ENCODE measurements at regions not wholly inside any gene's neighbourhood (a gene's known extent, or its start where the extent isn't known, plus 50 kb on each side); places are given as distances from the start of the nearest gene placed in this dataset.

DNA sequence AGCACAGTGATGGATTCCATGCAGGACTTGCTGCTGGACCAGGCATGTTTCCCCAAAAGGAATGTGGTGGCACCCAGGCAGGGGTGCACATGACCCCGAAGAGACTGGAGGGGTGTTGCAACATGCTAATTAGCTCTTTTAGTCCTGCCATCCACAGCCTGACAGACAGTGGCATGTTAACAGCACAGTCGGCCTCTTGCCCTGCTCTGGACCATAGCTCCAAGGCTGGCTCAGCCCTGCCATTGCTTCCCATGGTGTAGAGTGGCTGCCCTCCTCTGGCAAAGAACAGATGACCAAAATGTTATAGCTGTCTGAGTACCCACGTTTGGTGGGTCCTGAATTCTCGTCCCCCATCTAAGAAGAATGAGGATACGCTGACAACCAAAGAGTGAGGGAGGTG, 736.4 kb upstream of the PTPRD start:
- DNase-seq (ENCODE audit: low spot score), result no peak
- Mint-ChIP-seq H3K4me3 (ENCODE audit: unreplicated experiment) (no peak overlapping the region), H3K27ac (ENCODE audit: unreplicated experiment) (no peak overlapping the region), H3K36me3 (ENCODE audit: low read depth, unreplicated experiment) (no peaks in the 10 kb centered on the region), H3K4me1 (ENCODE audit: unreplicated experiment) (no peaks in the 10 kb centered on the region), H3K27me3 (ENCODE audit: unreplicated experiment) (no peaks in the 10 kb centered on the region), H3K9me3 (ENCODE audit: unreplicated experiment) (no peaks in the 10 kb centered on the region)
- no peak for TF ChIP-seq CTCF (IDR thresholded peaks at IDR 0.05; ENCODE audit: unreplicated experiment)

DNA sequence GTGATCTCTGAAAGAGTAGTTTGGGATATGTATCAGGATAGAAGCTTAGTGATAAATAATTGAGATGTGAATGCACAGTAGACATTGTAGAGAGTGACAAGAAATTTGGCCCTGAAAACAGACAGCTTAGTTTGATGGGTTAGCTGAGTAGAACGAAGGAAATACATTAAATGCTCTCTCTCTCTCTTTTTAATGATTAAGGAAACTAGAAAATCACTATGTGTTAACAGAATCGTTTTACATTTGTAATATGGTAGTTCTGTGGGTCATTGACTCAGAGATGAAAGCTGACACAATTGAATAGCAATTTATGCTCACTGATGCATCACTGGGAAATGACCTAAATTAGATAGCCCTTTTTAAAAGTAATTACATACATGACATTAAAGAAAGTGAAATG, 739.8 kb upstream of the PTPRD start:
- H3K36me3 Mint-ChIP-seq (ENCODE audit: low read depth, unreplicated experiment), result no peaks in the 10 kb centered on the region
- H3K4me1 Mint-ChIP-seq (ENCODE audit: unreplicated experiment), result no peaks in the 10 kb centered on the region
- H3K27ac Mint-ChIP-seq (ENCODE audit: unreplicated experiment), result no peak overlapping the region
- H3K4me3 Mint-ChIP-seq (ENCODE audit: unreplicated experiment), result no peak overlapping the region
- no peaks in the 10 kb centered on the region for H3K27me3 Mint-ChIP-seq (ENCODE audit: unreplicated experiment)
- TF ChIP-seq CTCF (IDR thresholded peaks at IDR 0.05; ENCODE audit: unreplicated experiment), result no peak
- no peak for DNase-seq (ENCODE audit: low spot score)
- H3K9me3 Mint-ChIP-seq (ENCODE audit: unreplicated experiment), result no peaks in the 10 kb centered on the region

DNA sequence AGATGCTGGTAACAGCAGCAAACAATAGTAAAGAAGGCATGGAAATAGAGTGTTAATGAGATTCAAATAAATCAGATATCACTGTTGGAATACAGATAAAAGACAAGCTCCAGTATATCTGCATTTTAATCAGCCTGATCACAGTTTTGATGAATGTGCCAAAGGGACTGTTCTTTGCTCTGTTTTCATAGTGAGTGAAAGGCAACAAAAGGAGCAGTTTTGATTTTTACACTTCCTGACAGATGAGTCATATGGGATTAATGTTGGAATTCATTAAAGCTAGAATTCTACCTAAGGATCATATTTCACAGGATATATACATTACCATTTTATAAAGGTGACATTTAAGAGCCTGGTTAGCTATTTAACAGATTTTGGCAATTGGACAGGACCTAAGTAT, 743.3 kb upstream of the PTPRD start:
- TF ChIP-seq CTCF (IDR thresholded peaks at IDR 0.05; ENCODE audit: unreplicated experiment), result no peak
- Mint-ChIP-seq H3K27ac (ENCODE audit: unreplicated experiment) (no peak overlapping the region), H3K9me3 (ENCODE audit: unreplicated experiment) (no peaks in the 10 kb centered on the region), H3K36me3 (ENCODE audit: low read depth, unreplicated experiment) (no peaks in the 10 kb centered on the region), H3K4me1 (ENCODE audit: unreplicated experiment) (no peaks in the 10 kb centered on the region), H3K27me3 (ENCODE audit: unreplicated experiment) (no peaks in the 10 kb centered on the region), H3K4me3 (ENCODE audit: unreplicated experiment) (no peak overlapping the region)
- no peak for DNase-seq (ENCODE audit: low spot score)

GRCh38 chr9:11366585-11367129, 753.9 kb upstream of the PTPRD start:
- TF ChIP-seq CTCF (IDR thresholded peaks at IDR 0.05; ENCODE audit: unreplicated experiment), result no peak
- Mint-ChIP-seq H3K27me3 (ENCODE audit: unreplicated experiment) (no peaks in the 10 kb centered on the region), H3K4me1 (ENCODE audit: unreplicated experiment) (no peaks in the 10 kb centered on the region), H3K36me3 (ENCODE audit: low read depth, unreplicated experiment) (no peaks in the 10 kb centered on the region), H3K4me3 (ENCODE audit: unreplicated experiment) (no peak overlapping the region), H3K27ac (ENCODE audit: unreplicated experiment) (no peak overlapping the region), H3K9me3 (ENCODE audit: unreplicated experiment) (no peaks in the 10 kb centered on the region)
- DNase-seq (ENCODE audit: low spot score), result no peak

- Mint-ChIP-seq H3K27ac (ENCODE audit: unreplicated experiment) (no peak overlapping the region), H3K9me3 (ENCODE audit: unreplicated experiment) (no peaks in the 10 kb centered on the region), H3K36me3 (ENCODE audit: low read depth, unreplicated experiment) (no peaks in the 10 kb centered on the region), H3K4me1 (ENCODE audit: unreplicated experiment) (no peaks in the 10 kb centered on the region), H3K4me3 (ENCODE audit: unreplicated experiment) (no peak overlapping the region), H3K27me3 (ENCODE audit: unreplicated experiment) (no peaks in the 10 kb centered on the region)
- no peak for TF ChIP-seq CTCF (IDR thresholded peaks at IDR 0.05; ENCODE audit: unreplicated experiment)
- DNase-seq (ENCODE audit: low spot score), result no peak
These were observed 762.1 kb upstream of the PTPRD start for GRCh38 chr9:11374926-11375325.
